Endodermal cell (in vitro differentiated cells): ENCODE measurements at regions not wholly inside any gene's neighbourhood (a gene's known extent, or its start where the extent isn't known, plus 50 kb on each side); places are given as distances from the start of the nearest gene placed in this dataset.

ENCODE experiments used
- DNase-seq: peaks from one replicate; pipeline ENCODE4 v3.0.0-alpha.2; 2017
- H3K27ac ChIP-seq: 2 replicates; pipeline ENCODE4 v1.5.1; 2013; ENCODE audit warnings: mild to moderate bottlenecking, low read depth, low read length, moderate library complexity
- H3K27me3 ChIP-seq: 2 replicates; pipeline ENCODE4 v1.6.1; 2013; ENCODE audit warnings: mild to moderate bottlenecking, low read length, moderate library complexity; ENCODE audit not compliant: insufficient read depth, control insufficient read depth, poor library complexity, severe bottlenecking
- H3K36me3 ChIP-seq: 2 replicates; pipeline ENCODE4 v1.7.0; 2013; ENCODE audit warnings: mild to moderate bottlenecking, low read length, moderate library complexity; ENCODE audit not compliant: control insufficient read depth, insufficient read depth
- H3K4me1 ChIP-seq: one replicate; pipeline ENCODE4 v1.7.0; 2013; ENCODE audit warnings: low read length; ENCODE audit not compliant: control insufficient read depth, insufficient read depth
- H3K4me3 ChIP-seq: 2 replicates; pipeline ENCODE4 v1.5.1; 2013; ENCODE audit warnings: mild to moderate bottlenecking, low read length, moderate library complexity
- H3K9ac ChIP-seq: 2 replicates; pipeline ENCODE4 v1.6.1; 2013; ENCODE audit warnings: mild to moderate bottlenecking, low read length, moderate library complexity; ENCODE audit not compliant: poor library complexity, severe bottlenecking; ENCODE audit errors: extremely low read depth
- H3K9me3 ChIP-seq: 2 replicates; pipeline ENCODE4 v1.6.1; 2013; ENCODE audit warnings: mild to moderate bottlenecking, low read length, moderate library complexity; ENCODE audit not compliant: control insufficient read depth
- H3K27ac Mint-ChIP-seq: 2 replicates; pipeline ENCODE4 v1.8.0; 2020; ENCODE audit warnings: mixed read lengths
- H3K27me3 Mint-ChIP-seq: 2 replicates; pipeline ENCODE4 v1.8.0; 2021; ENCODE audit warnings: mild to moderate bottlenecking, mixed read lengths; ENCODE audit not compliant: insufficient read depth
- H3K36me3 Mint-ChIP-seq: 2 replicates; pipeline ENCODE4 v1.8.0; 2020; ENCODE audit warnings: low read depth, mixed read lengths
- H3K4me1 Mint-ChIP-seq: 2 replicates; pipeline ENCODE4 v1.8.0; 2020; ENCODE audit warnings: mixed read lengths
- H3K4me3 Mint-ChIP-seq: 2 replicates; pipeline ENCODE4 v1.8.0; 2020; ENCODE audit warnings: mild to moderate bottlenecking, moderate library complexity, mixed read lengths
- H3K9me3 Mint-ChIP-seq: 2 replicates; pipeline ENCODE4 v1.8.0; 2020; ENCODE audit warnings: mild to moderate bottlenecking, mixed read lengths
- WGBS, 2 experiments: methylation state at CpG; one replicate each; pipeline versions ENCODE4 v1.1.5 to v1.1.7; 2013; ENCODE audit warnings: missing lambda C conversion rate in 2 of 2, mixed read lengths in 1 of 2; ENCODE audit not compliant: insufficient coverage in 1 of 2, insufficient read length in 1 of 2; 5-methylcytosine and 5-hydroxymethylcytosine counted together
- TF ChIP-seq, protein P1 (sequence below): fragments of 200-600 bp; sonication (generic); conservative IDR thresholded peaks from 2 replicates; pipeline ENCODE4 v1.5.0; 2021; ENCODE audit warnings: antibody characterized with exemption, mild to moderate bottlenecking

DNA sequence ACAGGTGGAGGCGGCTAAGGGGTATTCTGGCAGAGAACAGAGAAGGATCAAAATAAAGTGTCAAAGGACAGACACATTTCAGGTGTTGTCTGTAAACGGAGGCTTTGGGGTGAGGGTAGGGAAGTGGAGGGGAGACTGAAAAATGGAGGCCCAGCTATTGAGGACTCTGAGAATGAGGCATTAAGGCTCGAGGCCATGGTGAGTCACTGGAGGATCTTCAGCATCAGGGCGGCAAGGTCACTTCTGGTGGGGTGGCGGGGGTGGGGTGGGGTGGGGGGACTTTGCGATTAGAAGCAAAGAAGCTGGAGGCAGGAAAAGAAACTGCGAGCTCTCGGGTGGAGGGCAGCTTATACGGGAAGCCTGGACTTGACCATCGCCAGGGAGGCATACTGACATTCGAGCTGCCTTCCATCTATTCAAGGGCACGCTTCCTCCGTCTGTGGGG lies 58.4 kb upstream of the PCGF5 start:
- Histone ChIP-seq H3K27me3 (peaks cover 78% of the 10 kb centered on the region), H3K27ac (no peak overlapping the region), H3K4me1 (peaks cover 2% of the 10 kb centered on the region), H3K9me3 (no peaks in the 10 kb centered on the region), H3K9ac (no peak overlapping the region), H3K36me3 (no peaks in the 10 kb centered on the region), H3K4me3 (peak overlapping the region; percentile 65)
- peak overlapping the region; percentile 56 for H3K4me3 Mint-ChIP-seq
- H3K27ac Mint-ChIP-seq = no peak overlapping the region
- peaks cover 9% of the 10 kb centered on the region for H3K4me1 Mint-ChIP-seq
- H3K9me3 Mint-ChIP-seq = no peaks in the 10 kb centered on the region
- peaks cover 81% of the 10 kb centered on the region for H3K27me3 Mint-ChIP-seq
- WGBS, 2 experiments = 25 to 39% methylated on average over 3 to 9 of the region's 13 CpGs
- DNase-seq = peak; percentile 64
- no peaks in the 10 kb centered on the region for H3K36me3 Mint-ChIP-seq
- TF ChIP-seq, protein P1, sequence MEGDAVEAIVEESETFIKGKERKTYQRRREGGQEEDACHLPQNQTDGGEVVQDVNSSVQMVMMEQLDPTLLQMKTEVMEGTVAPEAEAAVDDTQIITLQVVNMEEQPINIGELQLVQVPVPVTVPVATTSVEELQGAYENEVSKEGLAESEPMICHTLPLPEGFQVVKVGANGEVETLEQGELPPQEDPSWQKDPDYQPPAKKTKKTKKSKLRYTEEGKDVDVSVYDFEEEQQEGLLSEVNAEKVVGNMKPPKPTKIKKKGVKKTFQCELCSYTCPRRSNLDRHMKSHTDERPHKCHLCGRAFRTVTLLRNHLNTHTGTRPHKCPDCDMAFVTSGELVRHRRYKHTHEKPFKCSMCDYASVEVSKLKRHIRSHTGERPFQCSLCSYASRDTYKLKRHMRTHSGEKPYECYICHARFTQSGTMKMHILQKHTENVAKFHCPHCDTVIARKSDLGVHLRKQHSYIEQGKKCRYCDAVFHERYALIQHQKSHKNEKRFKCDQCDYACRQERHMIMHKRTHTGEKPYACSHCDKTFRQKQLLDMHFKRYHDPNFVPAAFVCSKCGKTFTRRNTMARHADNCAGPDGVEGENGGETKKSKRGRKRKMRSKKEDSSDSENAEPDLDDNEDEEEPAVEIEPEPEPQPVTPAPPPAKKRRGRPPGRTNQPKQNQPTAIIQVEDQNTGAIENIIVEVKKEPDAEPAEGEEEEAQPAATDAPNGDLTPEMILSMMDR = no peak

DNA sequence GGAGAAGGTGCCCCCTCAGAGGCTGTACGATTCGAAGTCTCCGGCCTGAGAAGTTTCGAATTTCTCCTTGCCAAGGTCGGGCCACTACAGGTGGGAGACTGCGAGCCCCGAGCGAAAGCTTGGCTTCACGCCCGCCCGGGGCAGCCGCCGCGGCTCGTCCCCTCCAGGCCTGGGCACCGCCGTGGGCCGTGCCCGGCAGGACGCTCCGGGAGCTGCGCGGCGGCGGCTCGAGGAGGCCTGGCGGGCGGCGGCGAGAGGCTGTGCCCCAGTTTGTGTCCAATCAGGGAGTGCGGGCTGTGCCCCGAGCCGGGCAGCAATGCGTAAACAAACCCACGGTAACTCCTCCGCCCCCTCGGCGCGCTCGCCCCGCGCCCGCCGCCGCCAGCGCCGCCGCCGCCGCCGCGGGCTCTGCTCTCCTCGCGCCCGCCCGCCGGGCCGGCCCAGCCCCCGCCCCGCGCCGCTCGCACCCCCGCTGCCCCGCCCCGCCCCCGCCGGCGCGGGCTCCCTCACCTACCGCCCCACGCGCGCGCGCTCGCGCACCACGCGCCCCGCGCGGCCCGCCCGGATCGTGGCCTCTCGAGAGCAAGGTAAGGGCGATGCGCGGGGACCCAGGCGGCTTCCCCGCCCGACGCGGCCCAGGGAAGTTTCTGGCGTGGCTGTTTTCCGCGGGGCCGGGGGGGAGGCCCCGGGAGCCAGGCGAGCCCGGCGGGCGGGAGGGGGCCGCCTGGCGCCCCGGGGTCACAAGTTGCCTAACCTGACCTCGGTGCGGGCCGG lies 57.8 kb upstream of the PCGF5 start:
- Mint-ChIP-seq H3K36me3 (no peaks in the 10 kb centered on the region), H3K9me3 (no peaks in the 10 kb centered on the region), H3K4me1 (peaks cover 9% of the 10 kb centered on the region), H3K27me3 (peaks cover 84% of the 10 kb centered on the region), H3K4me3 (peak overlapping the region; percentile 56), H3K27ac (no peak overlapping the region)
- 1% methylated on average over 16 to 110 of the region's 110 CpGs for WGBS, 2 experiments
- Histone ChIP-seq H3K27me3 (peaks cover 84% of the 10 kb centered on the region), H3K4me3 (peak overlapping the region; percentile 79), H3K36me3 (no peaks in the 10 kb centered on the region), H3K4me1 (peaks cover 2% of the 10 kb centered on the region), H3K27ac (no peak overlapping the region), H3K9me3 (no peaks in the 10 kb centered on the region), H3K9ac (no peak overlapping the region)
- DNase-seq = peak; percentile 67
- TF ChIP-seq, protein P1 = no peak

DNA sequence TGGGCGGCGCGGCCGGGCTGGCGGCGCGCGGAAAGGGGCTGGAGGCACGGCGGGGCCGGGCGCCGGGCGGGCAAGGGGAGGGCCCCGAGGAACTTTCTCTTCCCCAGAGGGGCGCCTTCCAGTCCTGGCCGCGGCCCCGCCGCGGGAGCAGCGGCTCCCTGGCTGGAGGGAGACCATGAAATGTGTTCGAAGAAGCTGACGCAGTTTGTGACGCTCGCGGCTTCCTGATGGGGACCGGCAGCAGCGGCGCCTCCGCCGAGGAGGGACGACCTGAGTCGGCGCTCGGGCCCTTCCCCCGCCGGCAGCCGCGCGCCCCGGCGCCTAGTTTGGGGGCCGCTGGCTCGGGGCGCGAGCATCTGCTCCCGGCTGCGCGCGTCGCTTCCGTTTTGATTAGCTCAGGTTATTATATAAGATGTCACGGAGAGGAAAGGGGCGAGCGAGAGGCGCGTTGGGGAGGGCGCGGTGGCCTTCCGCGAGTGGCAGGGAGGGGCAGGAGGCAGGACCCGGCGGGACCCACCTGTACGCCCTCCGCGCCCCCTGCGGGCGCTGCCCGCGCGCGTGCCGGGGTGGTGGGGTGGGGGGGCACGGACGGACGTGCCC lies 57.1 kb upstream of the PCGF5 start:
- no peaks in the 10 kb centered on the region for H3K9me3 Mint-ChIP-seq
- no peak overlapping the region for H3K27ac Mint-ChIP-seq
- Histone ChIP-seq H3K9me3 (no peaks in the 10 kb centered on the region), H3K27me3 (peaks cover 87% of the 10 kb centered on the region), H3K4me1 (peaks cover 1% of the 10 kb centered on the region), H3K36me3 (no peaks in the 10 kb centered on the region), H3K27ac (no peak overlapping the region), H3K9ac (peak overlapping the region; percentile 6), H3K4me3 (peak overlapping the region; percentile 79)
- H3K36me3 Mint-ChIP-seq = no peaks in the 10 kb centered on the region
- H3K27me3 Mint-ChIP-seq = peaks cover 87% of the 10 kb centered on the region
- WGBS, 2 experiments = 0% methylated on average over 7 to 77 of the region's 77 CpGs
- peak; percentile 82 for DNase-seq
- TF ChIP-seq, protein P1 = peak; percentile 8
- peaks cover 2% of the 10 kb centered on the region for H3K4me1 Mint-ChIP-seq
- peak overlapping the region; percentile 56 for H3K4me3 Mint-ChIP-seq
